ENCODE measurements at regions not wholly inside any gene's neighbourhood (a gene's known extent, or its start where the extent isn't known, plus 50 kb on each side); places are given as distances from the start of the nearest gene placed in this dataset.
"Not testable (repeated sequence)": the region's sequence is repeated elsewhere in the genome, so short reads cannot be mapped to it uniquely, and the experiment has no call there.

DNA sequence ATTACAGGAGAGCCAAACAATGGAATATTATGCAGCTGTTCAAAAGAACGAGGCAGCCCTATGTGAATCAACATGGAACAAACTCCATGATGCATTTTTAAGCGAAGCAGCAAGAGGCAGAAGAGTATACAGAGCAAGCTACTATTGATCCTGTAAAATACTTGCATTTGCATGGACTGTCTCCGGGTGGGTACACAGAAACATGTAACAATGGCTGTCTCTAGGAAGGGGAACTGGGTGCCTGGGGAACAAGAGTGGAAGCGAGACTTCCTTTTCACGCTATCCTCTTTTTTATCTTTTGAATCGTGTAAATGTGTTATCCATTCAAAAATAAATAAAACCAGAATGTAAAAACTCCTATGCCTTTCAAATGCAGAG lies 93.3 kb upstream of the SIRPA start:
- CTCF ChIA-PET, result interaction anchor here (0.7 to 2.2 kb wide), 3 partner anchors 25 to 37 kb away, joined by 3 to 12 read pairs (median 4); no protein-coding TSS in a partner anchor
- POLR2A ChIA-PET, result interaction anchor here (1.0 kb wide), 1 partner anchor 25 kb away, joined by 6 read pairs; no protein-coding TSS in a partner anchor
- DNase-seq (ENCODE audit: extremely low spot score), result no peak
- TF ChIP-seq TARDBP (IDR thresholded peaks at IDR 0.05) (no peak), NFRKB (IDR thresholded peaks at IDR 0.05) (no peak), LEF1 (IDR thresholded peaks at IDR 0.05; ENCODE audit: borderline replicate concordance) (no peak), FOXM1 (IDR thresholded peaks at IDR 0.05; ENCODE audit: borderline replicate concordance) (no peak), CTBP1 (IDR thresholded peaks at IDR 0.05; ENCODE audit: borderline replicate concordance) (no peak), FOXK2 (IDR thresholded peaks at IDR 0.05) (no peak), SP1 (IDR thresholded peaks at IDR 0.05) (no peak), HDGF (IDR thresholded peaks at IDR 0.05; ENCODE audit: borderline replicate concordance) (no peak), BHLHE40 (IDR thresholded peaks at IDR 0.05; ENCODE audit: borderline replicate concordance) (no peak), FOXA1 (IDR thresholded peaks at IDR 0.05) (no peak), L3MBTL2 (conservative IDR thresholded peaks at IDR 0.05) (no peak), SUZ12 (IDR thresholded peaks at IDR 0.05) (no peak), ELF4 (IDR thresholded peaks at IDR 0.05) (no peak), ZNF384 (IDR thresholded peaks at IDR 0.05) (no peak), ARNT (IDR thresholded peaks at IDR 0.05) (no peak)
- TF ChIP-seq, protein P1, sequence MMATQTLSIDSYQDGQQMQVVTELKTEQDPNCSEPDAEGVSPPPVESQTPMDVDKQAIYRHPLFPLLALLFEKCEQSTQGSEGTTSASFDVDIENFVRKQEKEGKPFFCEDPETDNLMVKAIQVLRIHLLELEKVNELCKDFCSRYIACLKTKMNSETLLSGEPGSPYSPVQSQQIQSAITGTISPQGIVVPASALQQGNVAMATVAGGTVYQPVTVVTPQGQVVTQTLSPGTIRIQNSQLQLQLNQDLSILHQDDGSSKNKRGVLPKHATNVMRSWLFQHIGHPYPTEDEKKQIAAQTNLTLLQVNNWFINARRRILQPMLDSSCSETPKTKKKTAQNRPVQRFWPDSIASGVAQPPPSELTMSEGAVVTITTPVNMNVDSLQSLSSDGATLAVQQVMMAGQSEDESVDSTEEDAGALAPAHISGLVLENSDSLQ (IDR thresholded peaks at IDR 0.05), result no peak

DNA sequence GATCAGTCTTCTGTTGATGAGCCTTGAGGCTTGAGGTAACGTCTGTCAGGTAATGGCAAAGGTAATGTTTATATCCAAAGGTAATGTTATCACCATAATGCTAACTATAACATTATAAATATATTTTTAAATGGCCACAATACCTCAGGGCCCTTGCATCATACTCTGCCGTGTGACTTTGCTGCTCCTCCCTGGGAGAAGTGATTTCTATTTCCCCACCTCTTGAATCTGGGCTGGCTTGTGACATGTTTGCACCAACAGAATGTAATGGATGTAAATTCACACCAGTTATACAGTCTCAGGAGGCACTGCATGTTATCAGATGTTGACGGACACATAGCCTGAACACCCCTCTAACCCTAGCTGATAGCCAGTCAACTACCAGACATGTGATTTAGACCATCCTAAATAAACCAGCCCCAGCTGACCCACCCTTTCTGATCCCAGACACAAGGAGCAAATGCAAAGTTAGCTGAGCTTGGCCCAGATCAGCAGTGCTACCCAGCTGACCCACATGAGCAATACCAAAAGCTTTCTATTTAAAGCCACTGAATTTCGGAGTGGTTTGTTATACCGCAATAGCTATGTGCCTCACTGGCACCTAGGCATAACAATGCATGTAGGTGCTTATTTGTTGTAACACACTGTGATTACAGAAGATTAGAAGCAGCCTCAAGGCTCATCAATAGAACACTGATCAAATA lies 93.8 kb upstream of the SIRPA start:
- DNase-seq (ENCODE audit: extremely low spot score), result no peak
- ChIA-PET CTCF (interaction anchor here (2.2 kb wide), 1 partner anchor 24 kb away, joined by 12 read pairs; no protein-coding TSS in a partner anchor), POLR2A (no interaction called here)
- TF ChIP-seq LEF1 (IDR thresholded peaks at IDR 0.05; ENCODE audit: borderline replicate concordance) (no peak), ARNT (IDR thresholded peaks at IDR 0.05) (no peak), FOXM1 (IDR thresholded peaks at IDR 0.05; ENCODE audit: borderline replicate concordance) (no peak), L3MBTL2 (conservative IDR thresholded peaks at IDR 0.05) (no peak), ZNF384 (IDR thresholded peaks at IDR 0.05) (no peak), NFRKB (IDR thresholded peaks at IDR 0.05) (no peak), ELF4 (IDR thresholded peaks at IDR 0.05) (no peak), HDGF (IDR thresholded peaks at IDR 0.05; ENCODE audit: borderline replicate concordance) (no peak), FOXK2 (IDR thresholded peaks at IDR 0.05) (no peak), CTBP1 (IDR thresholded peaks at IDR 0.05; ENCODE audit: borderline replicate concordance) (no peak), FOXA1 (IDR thresholded peaks at IDR 0.05) (no peak), SUZ12 (IDR thresholded peaks at IDR 0.05) (no peak), BHLHE40 (IDR thresholded peaks at IDR 0.05; ENCODE audit: borderline replicate concordance) (no peak)
- TF ChIP-seq, protein P1 (IDR thresholded peaks at IDR 0.05), result no peak

DNA sequence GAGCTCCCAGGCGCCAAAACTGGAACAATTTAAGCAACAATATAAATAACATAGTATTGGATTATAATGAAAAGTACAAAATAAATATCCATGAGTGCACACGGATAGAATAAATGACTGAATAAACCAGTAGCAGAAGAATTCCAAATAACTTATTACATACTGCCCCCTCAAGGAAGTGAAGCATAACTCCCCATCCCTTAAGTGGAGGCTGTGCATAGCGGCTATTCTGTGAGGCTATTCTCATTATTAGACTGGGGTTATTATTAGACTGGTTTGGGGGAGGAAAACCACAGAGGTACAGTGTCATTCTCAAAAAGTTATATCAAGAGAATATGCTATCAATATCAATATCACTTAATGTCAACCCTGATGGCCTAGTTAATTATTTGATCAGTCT lies 94.4 kb upstream of the SIRPA start:
- TF ChIP-seq ARNT (IDR thresholded peaks at IDR 0.05) (no peak), NFRKB (IDR thresholded peaks at IDR 0.05) (no peak), SP1 (IDR thresholded peaks at IDR 0.05) (no peak), FOXK2 (IDR thresholded peaks at IDR 0.05) (no peak), CTBP1 (IDR thresholded peaks at IDR 0.05; ENCODE audit: borderline replicate concordance) (no peak), TARDBP (IDR thresholded peaks at IDR 0.05) (no peak), SUZ12 (IDR thresholded peaks at IDR 0.05) (no peak), ZNF384 (IDR thresholded peaks at IDR 0.05) (no peak), L3MBTL2 (conservative IDR thresholded peaks at IDR 0.05) (no peak), FOXM1 (IDR thresholded peaks at IDR 0.05; ENCODE audit: borderline replicate concordance) (no peak), FOXA1 (IDR thresholded peaks at IDR 0.05) (no peak)
- DNase-seq (ENCODE audit: extremely low spot score), result no peak
- POLR2A ChIA-PET, result no interaction called here
- CTCF ChIA-PET, result no interaction called here

DNA sequence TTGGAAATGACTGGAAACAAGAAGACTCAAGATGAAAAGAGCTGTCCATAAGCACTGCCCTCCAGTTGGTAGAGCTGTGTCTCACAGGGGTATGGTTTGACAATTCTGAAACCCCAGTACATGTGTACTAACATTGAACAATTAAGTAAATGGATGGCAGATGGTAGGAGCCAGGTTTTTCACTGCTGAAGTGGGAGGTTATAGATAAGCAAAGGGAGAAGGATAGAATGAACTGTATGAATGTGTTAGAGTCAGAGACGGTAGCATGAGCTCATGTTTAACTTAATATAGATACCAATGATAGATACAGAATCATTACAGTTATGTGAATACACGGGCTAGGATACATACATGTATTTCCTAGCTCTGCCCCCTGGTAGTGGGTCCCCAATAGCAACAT lies 95.0 kb upstream of the SIRPA start:
- TF ChIP-seq BHLHE40 (IDR thresholded peaks at IDR 0.05; ENCODE audit: borderline replicate concordance) (no peak), FOXM1 (IDR thresholded peaks at IDR 0.05; ENCODE audit: borderline replicate concordance) (no peak), FOXK2 (IDR thresholded peaks at IDR 0.05) (no peak)
- DNase-seq (ENCODE audit: extremely low spot score), result no peak
- ChIA-PET CTCF (no interaction called here), POLR2A (no interaction called here)

DNA sequence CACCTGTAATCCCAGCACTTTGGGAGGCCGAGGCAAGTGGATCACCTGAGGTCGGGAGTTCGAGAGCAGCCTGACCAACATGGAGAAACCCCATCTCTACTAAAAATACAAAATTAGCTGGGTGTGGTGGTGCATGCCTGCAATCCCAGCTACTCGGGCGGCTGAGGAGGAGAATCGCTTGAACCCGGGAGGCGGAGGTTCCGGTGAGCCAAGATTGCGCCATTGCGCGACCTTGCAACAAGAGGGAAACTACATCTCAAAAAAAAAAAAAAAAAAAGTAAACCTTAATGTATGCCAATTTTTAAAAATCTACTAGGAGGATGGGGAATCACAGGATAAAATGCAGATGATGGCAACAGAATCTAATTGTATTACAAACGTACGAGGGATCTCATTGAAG lies 95.5 kb upstream of the SIRPA start:
- CTCF ChIA-PET; DNase-seq (ENCODE audit: extremely low spot score); POLR2A ChIA-PET: not testable (repeated sequence)

DNA sequence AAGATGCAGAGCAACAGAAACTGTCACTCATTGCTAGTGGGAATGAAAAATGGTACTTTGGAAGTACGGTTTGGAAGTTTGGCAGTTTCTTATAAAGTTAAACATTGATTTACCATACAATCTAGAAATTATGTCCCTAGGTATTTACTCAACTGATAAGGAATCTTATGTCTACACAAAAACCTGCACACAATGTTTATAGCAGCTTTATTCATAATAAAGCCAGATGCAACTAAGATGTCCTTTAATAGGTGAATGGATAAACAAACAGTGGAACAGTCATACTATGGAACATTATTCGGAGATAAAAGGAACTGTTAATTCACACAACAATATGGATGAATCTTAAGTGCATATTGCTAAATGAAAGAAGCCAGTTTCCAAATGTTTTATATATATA lies 96.2 kb upstream of the SIRPA start:
- ChIA-PET CTCF (interaction anchor here (1.4 kb wide), 1 partner anchor 18 kb away, joined by 4 read pairs; no protein-coding TSS in a partner anchor), POLR2A (no interaction called here)
- no peak for DNase-seq (ENCODE audit: extremely low spot score)
- TF ChIP-seq SUZ12 (IDR thresholded peaks at IDR 0.05), result no peak
- no peak for TF ChIP-seq FOXA1 (IDR thresholded peaks at IDR 0.05)
- TF ChIP-seq TARDBP (IDR thresholded peaks at IDR 0.05), result no peak

DNA sequence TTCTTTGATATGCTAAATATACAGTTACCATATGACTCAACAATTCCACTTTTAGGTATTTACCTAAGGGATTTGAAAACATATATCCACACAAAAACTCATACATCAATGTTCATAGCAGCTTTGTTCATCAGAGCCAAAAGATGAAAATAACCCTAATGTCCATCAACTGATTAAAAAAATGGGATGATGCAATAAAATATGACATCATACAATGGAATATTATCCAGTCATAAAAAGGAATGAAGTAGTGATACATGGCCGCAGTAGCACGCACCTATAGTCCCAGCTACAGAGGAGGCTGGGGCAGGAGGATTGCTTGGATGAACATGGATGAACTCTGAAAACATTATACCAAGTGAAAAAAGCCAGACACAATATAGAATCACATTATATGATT lies 101.4 kb upstream of the SIRPA start:
- TF ChIP-seq BHLHE40 (IDR thresholded peaks at IDR 0.05; ENCODE audit: borderline replicate concordance) (no peak), ZNF384 (IDR thresholded peaks at IDR 0.05) (no peak), ELF4 (IDR thresholded peaks at IDR 0.05) (no peak), SP1 (IDR thresholded peaks at IDR 0.05) (no peak), CTBP1 (IDR thresholded peaks at IDR 0.05; ENCODE audit: borderline replicate concordance) (no peak), FOXM1 (IDR thresholded peaks at IDR 0.05; ENCODE audit: borderline replicate concordance) (no peak), TARDBP (IDR thresholded peaks at IDR 0.05) (no peak), ARNT (IDR thresholded peaks at IDR 0.05) (no peak), FOXA1 (IDR thresholded peaks at IDR 0.05) (no peak), L3MBTL2 (conservative IDR thresholded peaks at IDR 0.05) (no peak), NFRKB (IDR thresholded peaks at IDR 0.05) (no peak), LEF1 (IDR thresholded peaks at IDR 0.05; ENCODE audit: borderline replicate concordance) (no peak)
- POLR2A ChIA-PET, result no interaction called here
- no peak for DNase-seq (ENCODE audit: extremely low spot score)
- CTCF ChIA-PET, result no interaction called here

Data from HEK293T (cell line).